GM23338 (cell line): ENCODE measurements at regions not wholly inside any gene's neighbourhood (a gene's known extent, or its start where the extent isn't known, plus 50 kb on each side); places are given as distances from the start of the nearest gene placed in this dataset.

Experiments
- ATAC-seq: fragments of 200-7000 bp; cut with Tn5 transposase; 3 replicates; pipeline ENCODE4 v1.9.1; 2020
- DNase-seq: peaks from one replicate; pipeline ENCODE4 v3.0.0-alpha.2; 2015; ENCODE audit warnings: low spot score
- H2AFZ ChIP-seq: fragments of 200-600 bp; sonication (generic); 2 replicates; pipeline ENCODE4 v1.8.0; 2016; ENCODE audit warnings: antibody characterized with exemption, mild to moderate bottlenecking, moderate library complexity
- H3F3A ChIP-seq: fragments of 200-600 bp; sonication (generic); replicated peaks from 2 replicates; pipeline ENCODE4 v1.8.0; 2017; ENCODE audit warnings: antibody characterized with exemption, mixed run types, low read depth
- H3K27ac ChIP-seq: fragments of 200-600 bp; sonication (generic); 2 replicates; pipeline ENCODE4 v1.6.1; 2016; ENCODE audit warnings: low read depth
- H3K27me3 ChIP-seq: fragments of 200-600 bp; sonication (generic); 2 replicates; pipeline ENCODE4 v1.8.0; 2016; ENCODE audit warnings: mild to moderate bottlenecking, mixed run types, moderate library complexity; ENCODE audit not compliant: insufficient read depth
- H3K36me3 ChIP-seq: fragments of 200-600 bp; sonication (generic); 2 replicates; pipeline ENCODE4 v1.8.0; 2016; ENCODE audit warnings: mild to moderate bottlenecking; ENCODE audit not compliant: insufficient read depth
- H3K4me1 ChIP-seq: fragments of 200-600 bp; sonication (generic); 2 replicates; pipeline ENCODE4 v1.8.0; 2016; ENCODE audit warnings: mild to moderate bottlenecking, moderate library complexity; ENCODE audit not compliant: insufficient read depth
- H3K4me2 ChIP-seq: fragments of 200-600 bp; sonication (generic); 2 replicates; pipeline ENCODE4 v1.7.1; 2017; ENCODE audit warnings: mixed run types
- H3K4me3 ChIP-seq: fragments of 200-600 bp; sonication (generic); 2 replicates; pipeline ENCODE4 v1.6.1; 2016; ENCODE audit warnings: mixed run types
- H3K79me2 ChIP-seq: fragments of 200-600 bp; sonication (generic); replicated peaks from 2 replicates; pipeline ENCODE4 v1.8.0; 2017; ENCODE audit warnings: mild to moderate bottlenecking; ENCODE audit not compliant: insufficient read depth
- H3K9me2 ChIP-seq: fragments of 200-600 bp; sonication (generic); 2 replicates; pipeline ENCODE4 v1.8.0; 2017; ENCODE audit not compliant: insufficient read depth
- H4K20me1 ChIP-seq: fragments of 200-600 bp; sonication (generic); replicated peaks from 2 replicates; pipeline ENCODE4 v1.8.0; 2017; ENCODE audit warnings: mild to moderate bottlenecking; ENCODE audit not compliant: insufficient read depth
- H3K27ac Mint-ChIP-seq: 2 replicates; pipeline ENCODE4 v1.8.0; 2020; ENCODE audit warnings: inconsistent platforms, mild to moderate bottlenecking, moderate library complexity, mixed read lengths
- H3K27me3 Mint-ChIP-seq: 3 replicates; pipeline ENCODE4 v1.8.0; 2022; ENCODE audit warnings: low read depth, mild to moderate bottlenecking, moderate library complexity, mixed read lengths, inconsistent platforms; ENCODE audit not compliant: insufficient read depth, poor library complexity
- H3K36me3 Mint-ChIP-seq: 3 replicates; pipeline ENCODE4 v1.8.0; 2021; ENCODE audit warnings: low read depth, mild to moderate bottlenecking, inconsistent platforms, moderate library complexity, mixed read lengths
- H3K4me1 Mint-ChIP-seq: 3 replicates; pipeline ENCODE4 v1.8.0; 2020; ENCODE audit warnings: mild to moderate bottlenecking, inconsistent platforms, mixed read lengths
- H3K4me3 Mint-ChIP-seq: 3 replicates; pipeline ENCODE4 v1.8.0; 2021; ENCODE audit warnings: moderate library complexity, mild to moderate bottlenecking, inconsistent platforms, mixed read lengths
- H3K9me3 Mint-ChIP-seq: 3 replicates; pipeline ENCODE4 v1.8.0; 2020; ENCODE audit warnings: moderate library complexity, mild to moderate bottlenecking, inconsistent platforms, mixed read lengths
- CREB1 ChIP-seq: fragments of 250-450 bp; sonication (Bioruptor Pico); IDR thresholded peaks from 2 replicates; pipeline ENCODE4 v1.5.0; 2020; ENCODE audit warnings: low read depth, mild to moderate bottlenecking, moderate library complexity
- CTCF ChIP-seq, 2 experiments: fragments of 200-600 bp in 1 of 2; sonication (generic) in 1 of 2; conservative IDR thresholded peaks; 2 replicates each; pipeline versions ENCODE4 v1.5.1 to v1.6.1; 2016 to 2017; ENCODE audit warnings: antibody characterized with exemption in 2 of 2, low read depth in 2 of 2, mild to moderate bottlenecking in 2 of 2, moderate library complexity in 1 of 2
- EZH2 ChIP-seq: fragments of 200-600 bp; sonication (generic); IDR thresholded peaks from one replicate; pipeline ENCODE4 v1.8.0; 2017; ENCODE audit warnings: antibody characterized with exemption, mild to moderate bottlenecking, low read depth; ENCODE audit not compliant: unreplicated experiment
- JUNB ChIP-seq: IDR thresholded peaks from one replicate; pipeline ENCODE4 v1.6.1; 2016; ENCODE audit warnings: antibody characterized with exemption; ENCODE audit not compliant: unreplicated experiment
- POLR2AphosphoS5 ChIP-seq: IDR thresholded peaks from 2 replicates; pipeline ENCODE4 v1.6.1; 2016; ENCODE audit warnings: antibody characterized with exemption, low read depth
- STAT1 ChIP-seq: IDR thresholded peaks from one replicate; pipeline ENCODE4 v1.6.1; 2016; ENCODE audit warnings: antibody characterized with exemption; ENCODE audit not compliant: unreplicated experiment
- ZNF114 ChIP-seq: fragments of 250-450 bp; sonication (Bioruptor Pico); IDR thresholded peaks from 2 replicates; pipeline ENCODE4 v1.5.0; 2020; ENCODE audit warnings: mild to moderate bottlenecking, moderate library complexity
- ZNF331 ChIP-seq: fragments of 250-450 bp; sonication (Bioruptor Pico); IDR thresholded peaks from 2 replicates; pipeline ENCODE4 v1.5.0; 2020; ENCODE audit warnings: low read depth, mild to moderate bottlenecking, moderate library complexity
- ZNF462 ChIP-seq: fragments of 250-450 bp; sonication (Bioruptor Pico); IDR thresholded peaks from 2 replicates; pipeline ENCODE4 v1.5.0; 2020; ENCODE audit warnings: mild to moderate bottlenecking, moderate library complexity
- TF ChIP-seq, protein P1 (sequence below): IDR thresholded peaks from one replicate; pipeline ENCODE4 v1.6.1; 2018; ENCODE audit warnings: antibody characterized with exemption; ENCODE audit not compliant: unreplicated experiment

DNA sequence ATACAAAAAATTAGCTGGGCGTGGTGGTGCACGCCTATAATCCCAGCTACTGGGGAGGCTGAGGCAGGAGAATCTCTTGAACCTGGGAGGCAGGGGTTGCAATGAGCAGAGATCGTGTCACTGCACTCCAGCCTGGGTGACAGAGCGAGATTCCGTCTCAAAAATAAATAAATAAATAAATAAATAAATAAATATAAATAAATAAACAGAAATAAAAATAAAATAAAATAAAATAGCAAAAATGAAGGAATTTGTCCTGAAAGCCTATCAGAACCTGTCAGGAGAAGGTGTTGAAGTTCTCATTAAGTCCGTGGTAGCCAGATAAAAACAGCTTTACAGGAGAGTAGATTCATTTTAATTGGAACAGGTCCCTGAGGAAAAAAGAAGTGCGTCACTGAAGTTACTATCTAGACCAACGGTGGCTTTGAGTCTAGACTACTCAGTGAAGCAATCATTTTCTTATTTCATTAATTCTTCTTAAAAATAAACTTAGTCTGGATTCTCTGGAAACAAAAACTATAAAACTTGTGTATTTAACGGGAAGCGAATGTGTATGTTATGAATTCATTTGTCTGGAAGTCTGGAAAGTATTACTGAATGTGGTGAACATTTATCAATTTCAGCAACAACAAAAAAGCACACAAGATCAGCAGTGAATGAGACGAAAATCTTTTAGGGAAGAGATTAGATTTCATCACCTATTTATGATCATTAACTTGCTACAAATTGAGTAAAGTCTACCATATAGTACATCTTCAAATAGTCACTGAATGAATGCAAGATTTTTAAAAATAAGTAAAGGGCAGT lies 248.5 kb upstream of the PDE3A start (continued):
- TF ChIP-seq, protein P1, sequence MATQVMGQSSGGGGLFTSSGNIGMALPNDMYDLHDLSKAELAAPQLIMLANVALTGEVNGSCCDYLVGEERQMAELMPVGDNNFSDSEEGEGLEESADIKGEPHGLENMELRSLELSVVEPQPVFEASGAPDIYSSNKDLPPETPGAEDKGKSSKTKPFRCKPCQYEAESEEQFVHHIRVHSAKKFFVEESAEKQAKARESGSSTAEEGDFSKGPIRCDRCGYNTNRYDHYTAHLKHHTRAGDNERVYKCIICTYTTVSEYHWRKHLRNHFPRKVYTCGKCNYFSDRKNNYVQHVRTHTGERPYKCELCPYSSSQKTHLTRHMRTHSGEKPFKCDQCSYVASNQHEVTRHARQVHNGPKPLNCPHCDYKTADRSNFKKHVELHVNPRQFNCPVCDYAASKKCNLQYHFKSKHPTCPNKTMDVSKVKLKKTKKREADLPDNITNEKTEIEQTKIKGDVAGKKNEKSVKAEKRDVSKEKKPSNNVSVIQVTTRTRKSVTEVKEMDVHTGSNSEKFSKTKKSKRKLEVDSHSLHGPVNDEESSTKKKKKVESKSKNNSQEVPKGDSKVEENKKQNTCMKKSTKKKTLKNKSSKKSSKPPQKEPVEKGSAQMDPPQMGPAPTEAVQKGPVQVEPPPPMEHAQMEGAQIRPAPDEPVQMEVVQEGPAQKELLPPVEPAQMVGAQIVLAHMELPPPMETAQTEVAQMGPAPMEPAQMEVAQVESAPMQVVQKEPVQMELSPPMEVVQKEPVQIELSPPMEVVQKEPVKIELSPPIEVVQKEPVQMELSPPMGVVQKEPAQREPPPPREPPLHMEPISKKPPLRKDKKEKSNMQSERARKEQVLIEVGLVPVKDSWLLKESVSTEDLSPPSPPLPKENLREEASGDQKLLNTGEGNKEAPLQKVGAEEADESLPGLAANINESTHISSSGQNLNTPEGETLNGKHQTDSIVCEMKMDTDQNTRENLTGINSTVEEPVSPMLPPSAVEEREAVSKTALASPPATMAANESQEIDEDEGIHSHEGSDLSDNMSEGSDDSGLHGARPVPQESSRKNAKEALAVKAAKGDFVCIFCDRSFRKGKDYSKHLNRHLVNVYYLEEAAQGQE = no peak
- TF ChIP-seq CTCF (conservative IDR thresholded peaks at IDR 0.05; ENCODE audit: low read depth in 2 of 2) (no peak), EZH2 (no peak), JUNB (no peak), ZNF114 (CRISPR knock-in tag) (no peak), CREB1 (no peak), POLR2AphosphoS5 (no peak)

GRCh38 chr12:20120403-20120725 lies 248.0 kb upstream of the PDE3A start:
- no peak overlapping the region for H3K27ac Mint-ChIP-seq
- Histone ChIP-seq H3K27ac (no peak overlapping the region), H3K4me2 (no peak overlapping the region), H3K4me3 (no peak overlapping the region), H3K79me2 (no peaks in the 10 kb centered on the region), H2AFZ (no peak overlapping the region), H3K27me3 (no peaks in the 10 kb centered on the region), H3F3A (no peaks in the 10 kb centered on the region), H3K4me1 (no peaks in the 10 kb centered on the region; the same call in 1 of the 2 replicates), H4K20me1 (no peaks in the 10 kb centered on the region), H3K9me2 (peaks cover 12% of the 10 kb centered on the region), H3K36me3 (no peaks in the 10 kb centered on the region)
- H3K36me3 Mint-ChIP-seq = peaks cover 7% of the 10 kb centered on the region; the same call in 1 of the 3 replicates
- no peaks in the 10 kb centered on the region for H3K27me3 Mint-ChIP-seq
- no peak overlapping the region for H3K4me3 Mint-ChIP-seq
- peaks cover 6% of the 10 kb centered on the region; the same call in 2 of the 3 replicates for H3K4me1 Mint-ChIP-seq
- ATAC-seq (no peak), DNase-seq (no peak)
- peaks cover 10% of the 10 kb centered on the region for H3K9me3 Mint-ChIP-seq
- TF ChIP-seq CREB1 (no peak), CTCF (conservative IDR thresholded peaks at IDR 0.05; ENCODE audit: low read depth in 2 of 2) (no peak), ZNF331 (CRISPR knock-in tag) (no peak), JUNB (no peak), EZH2 (no peak), ZNF462 (no peak), STAT1 (no peak)
